NCI-H345 treated with DMSO at 0.1 percent for 48 hours (cell line): ENCODE measurements at regions not wholly inside any gene's neighbourhood (a gene's known extent, or its start where the extent isn't known, plus 50 kb on each side); places are given as distances from the start of the nearest gene placed in this dataset.

Experiments
- DNase-seq: peaks from one replicate; lab custom pipeline; 2025; ENCODE audit not compliant: unreplicated experiment; lab: John Stamatoyannopoulos, UW

GRCh38 chr12:65596514-65597091 lies 227.7 kb upstream of the HMGA2 start:
- DNase-seq = no peak

GRCh38 chr12:65597527-65597926 lies 226.8 kb upstream of the HMGA2 start:
- DNase-seq = no peak

GRCh38 chr12:65598688-65599087 lies 225.6 kb upstream of the HMGA2 start:
- no peak for DNase-seq

- no peak for DNase-seq
These were observed 222.1 kb upstream of the HMGA2 start for GRCh38 chr12:65602253-65602609.

GRCh38 chr12:65602610-65603295 lies 221.5 kb upstream of the HMGA2 start:
- DNase-seq = no peak

- DNase-seq = no peak
These were observed 220.6 kb upstream of the HMGA2 start for GRCh38 chr12:65603438-65604351.

- no peak for DNase-seq
These were observed 219.3 kb upstream of the HMGA2 start for GRCh38 chr12:65605019-65605418.

- no peak for DNase-seq
These were observed 218.1 kb upstream of the HMGA2 start for GRCh38 chr12:65606008-65606766.

- no peak for DNase-seq
These were observed 216.9 kb upstream of the HMGA2 start for GRCh38 chr12:65607401-65607841.

- no peak for DNase-seq
These were observed 215.9 kb upstream of the HMGA2 start for GRCh38 chr12:65608319-65608916.

- DNase-seq = no peak
These were observed 214.9 kb upstream of the HMGA2 start for GRCh38 chr12:65609359-65609771.

GRCh38 chr12:65611396-65611795 lies 212.9 kb upstream of the HMGA2 start:
- no peak for DNase-seq

GRCh38 chr12:65612440-65612839 lies 211.8 kb upstream of the HMGA2 start:
- DNase-seq = no peak

- no peak for DNase-seq
These were observed 210.6 kb upstream of the HMGA2 start for GRCh38 chr12:65613692-65614091.

- no peak for DNase-seq
These were observed 209.9 kb upstream of the HMGA2 start for GRCh38 chr12:65614259-65614889.

- DNase-seq = no peak
These were observed 209.2 kb upstream of the HMGA2 start for GRCh38 chr12:65615118-65615517.

GRCh38 chr12:65616022-65616421 lies 208.3 kb upstream of the HMGA2 start:
- DNase-seq = no peak

GRCh38 chr12:65618588-65618987 lies 205.7 kb upstream of the HMGA2 start:
- DNase-seq = no peak

- no peak for DNase-seq
These were observed 205.3 kb upstream of the HMGA2 start for GRCh38 chr12:65619018-65619417.

- no peak for DNase-seq
These were observed 204.2 kb upstream of the HMGA2 start for GRCh38 chr12:65620046-65620445.
